ENCODE measurements at regions not wholly inside any gene's neighbourhood (a gene's known extent, or its start where the extent isn't known, plus 50 kb on each side); places are given as distances from the start of the nearest gene placed in this dataset.

DNA sequence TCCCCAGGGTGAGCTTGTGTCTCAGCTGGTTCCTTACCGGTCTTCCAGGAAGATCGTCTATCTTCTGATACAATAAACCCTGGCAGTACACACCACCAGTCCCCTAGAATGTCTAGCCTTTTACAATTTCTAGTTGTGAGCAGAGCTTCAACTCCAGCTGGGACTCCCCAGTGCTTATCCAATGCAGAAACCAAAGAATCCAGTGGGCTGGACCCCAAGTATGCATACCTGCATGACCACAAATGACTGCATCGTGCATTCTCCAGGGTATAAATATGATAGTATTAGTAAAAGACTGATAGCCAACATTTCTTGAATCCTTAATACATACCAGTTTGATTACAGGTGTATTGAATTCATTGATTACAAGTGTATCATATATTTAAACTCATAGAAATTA lies 176.0 kb downstream of the SATB1 start:
- TF ChIP-seq, protein P1, sequence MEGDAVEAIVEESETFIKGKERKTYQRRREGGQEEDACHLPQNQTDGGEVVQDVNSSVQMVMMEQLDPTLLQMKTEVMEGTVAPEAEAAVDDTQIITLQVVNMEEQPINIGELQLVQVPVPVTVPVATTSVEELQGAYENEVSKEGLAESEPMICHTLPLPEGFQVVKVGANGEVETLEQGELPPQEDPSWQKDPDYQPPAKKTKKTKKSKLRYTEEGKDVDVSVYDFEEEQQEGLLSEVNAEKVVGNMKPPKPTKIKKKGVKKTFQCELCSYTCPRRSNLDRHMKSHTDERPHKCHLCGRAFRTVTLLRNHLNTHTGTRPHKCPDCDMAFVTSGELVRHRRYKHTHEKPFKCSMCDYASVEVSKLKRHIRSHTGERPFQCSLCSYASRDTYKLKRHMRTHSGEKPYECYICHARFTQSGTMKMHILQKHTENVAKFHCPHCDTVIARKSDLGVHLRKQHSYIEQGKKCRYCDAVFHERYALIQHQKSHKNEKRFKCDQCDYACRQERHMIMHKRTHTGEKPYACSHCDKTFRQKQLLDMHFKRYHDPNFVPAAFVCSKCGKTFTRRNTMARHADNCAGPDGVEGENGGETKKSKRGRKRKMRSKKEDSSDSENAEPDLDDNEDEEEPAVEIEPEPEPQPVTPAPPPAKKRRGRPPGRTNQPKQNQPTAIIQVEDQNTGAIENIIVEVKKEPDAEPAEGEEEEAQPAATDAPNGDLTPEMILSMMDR (conservative IDR thresholded peaks at IDR 0.05) = no peak
- H3K27me3 Mint-ChIP-seq (ENCODE audit: insufficient read depth) = no peaks in the 10 kb centered on the region
- no peaks in the 10 kb centered on the region for H3K27me3 ChIP-seq (ENCODE audit: control insufficient read depth, insufficient read depth, low read length, poor library complexity, severe bottlenecking)
- no peak for DNase-seq
- no peaks in the 10 kb centered on the region for H3K9me3 Mint-ChIP-seq
- WGBS, 2 experiments (ENCODE audit: insufficient coverage in 1 of 2, insufficient read length in 1 of 2) = 90% methylated on average over 2 of the region's 3 CpGs; no CpG with 5 or more reads in 1 of the 2 experiments
- peaks cover 14% of the 10 kb centered on the region for H3K4me1 ChIP-seq (ENCODE audit: control insufficient read depth, insufficient read depth, low read length)
- no peak overlapping the region for H3K4me3 Mint-ChIP-seq
- H3K27ac Mint-ChIP-seq = peak overlapping the region; percentile 28
- no peak overlapping the region for H3K4me3 ChIP-seq (ENCODE audit: low read length)
- H3K36me3 Mint-ChIP-seq (ENCODE audit: low read depth) = peaks cover 6% of the 10 kb centered on the region
- no peak overlapping the region for H3K27ac ChIP-seq (ENCODE audit: low read depth, low read length)
- H3K36me3 ChIP-seq (ENCODE audit: control insufficient read depth, insufficient read depth, low read length) = no peaks in the 10 kb centered on the region
- no peaks in the 10 kb centered on the region for H3K9me3 ChIP-seq (ENCODE audit: control insufficient read depth, low read length)
- H3K4me1 Mint-ChIP-seq = peaks cover 40% of the 10 kb centered on the region
- no peak overlapping the region for H3K9ac ChIP-seq (ENCODE audit: extremely low read depth, low read length, poor library complexity, severe bottlenecking)

DNA sequence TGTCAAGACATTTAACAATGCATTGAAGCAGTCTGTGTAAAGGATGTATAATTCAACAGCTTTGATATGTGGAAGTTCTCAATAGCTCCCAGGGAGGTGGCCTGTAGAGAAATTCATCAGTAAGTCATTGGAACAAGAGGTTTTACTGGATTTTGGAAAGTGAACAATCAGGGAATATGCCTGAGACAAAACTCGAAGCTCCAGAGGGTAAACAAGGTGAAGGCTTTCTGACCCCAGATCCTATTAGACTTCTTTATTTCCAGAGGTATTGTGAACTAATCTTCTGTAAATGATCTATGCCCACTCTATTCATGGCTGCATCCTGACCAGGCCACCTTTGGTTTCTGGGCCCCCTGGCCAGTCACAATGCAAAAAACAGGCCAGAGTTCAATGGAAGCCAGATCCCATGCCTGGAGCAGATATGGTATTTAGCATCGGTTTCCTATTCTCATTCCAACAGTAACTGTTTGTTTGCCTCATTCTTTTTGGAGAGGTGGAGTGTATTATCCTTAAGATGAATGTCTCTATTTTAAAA lies 177.3 kb downstream of the SATB1 start:
- Histone ChIP-seq H3K27me3 (ENCODE audit: control insufficient read depth, insufficient read depth, low read length, poor library complexity, severe bottlenecking) (no peaks in the 10 kb centered on the region), H3K27ac (ENCODE audit: low read depth, low read length) (no peak overlapping the region), H3K4me3 (ENCODE audit: low read length) (no peak overlapping the region), H3K9me3 (ENCODE audit: control insufficient read depth, low read length) (no peaks in the 10 kb centered on the region), H3K36me3 (ENCODE audit: control insufficient read depth, insufficient read depth, low read length) (no peaks in the 10 kb centered on the region), H3K9ac (ENCODE audit: extremely low read depth, low read length, poor library complexity, severe bottlenecking) (no peak overlapping the region), H3K4me1 (ENCODE audit: control insufficient read depth, insufficient read depth, low read length) (peaks cover 14% of the 10 kb centered on the region)
- Mint-ChIP-seq H3K27ac (no peak overlapping the region), H3K9me3 (no peaks in the 10 kb centered on the region), H3K4me3 (no peak overlapping the region), H3K4me1 (peaks cover 40% of the 10 kb centered on the region), H3K27me3 (ENCODE audit: insufficient read depth) (no peaks in the 10 kb centered on the region), H3K36me3 (ENCODE audit: low read depth) (peaks cover 6% of the 10 kb centered on the region)
- DNase-seq = no peak
- 80 to 88% methylated on average over 1 to 2 of the region's 2 CpGs for WGBS, 2 experiments (ENCODE audit: insufficient coverage in 1 of 2, insufficient read length in 1 of 2)
- TF ChIP-seq, protein P1 (conservative IDR thresholded peaks at IDR 0.05) = no peak

- Histone ChIP-seq H3K4me3 (ENCODE audit: low read length) (no peak overlapping the region), H3K9me3 (ENCODE audit: control insufficient read depth, low read length) (no peaks in the 10 kb centered on the region), H3K27ac (ENCODE audit: low read depth, low read length) (no peak overlapping the region), H3K4me1 (ENCODE audit: control insufficient read depth, insufficient read depth, low read length) (peaks cover 14% of the 10 kb centered on the region), H3K9ac (ENCODE audit: extremely low read depth, low read length, poor library complexity, severe bottlenecking) (no peak overlapping the region), H3K36me3 (ENCODE audit: control insufficient read depth, insufficient read depth, low read length) (no peaks in the 10 kb centered on the region), H3K27me3 (ENCODE audit: control insufficient read depth, insufficient read depth, low read length, poor library complexity, severe bottlenecking) (no peaks in the 10 kb centered on the region)
- Mint-ChIP-seq H3K4me3 (no peak overlapping the region), H3K4me1 (peaks cover 40% of the 10 kb centered on the region), H3K27ac (peak overlapping the region; percentile 1), H3K27me3 (ENCODE audit: insufficient read depth) (no peaks in the 10 kb centered on the region), H3K9me3 (no peaks in the 10 kb centered on the region), H3K36me3 (ENCODE audit: low read depth) (peaks cover 6% of the 10 kb centered on the region)
- TF ChIP-seq, protein P1 (conservative IDR thresholded peaks at IDR 0.05) = no peak
- no peak for DNase-seq
Measured at GRCh38 chr3:18247139-18247695, 177.9 kb downstream of the SATB1 start.

Data from endodermal cell (in vitro differentiated cells).